Activated CD4-positive, alpha-beta T cell treated with anti-CD3 and anti-CD28 coated beads, Interleukin-2, amount 10 ng/mL, durations not matched to agents 24 days and 14 days (primary cell): ENCODE measurements at regions not wholly inside any gene's neighbourhood (a gene's known extent, or its start where the extent isn't known, plus 50 kb on each side); places are given as distances from the start of the nearest gene placed in this dataset.
"Not testable (repeated sequence)": the region's sequence is repeated elsewhere in the genome, so short reads cannot be mapped to it uniquely, and the experiment has no call there.

Experiments used
- DNase-seq: peaks from one replicate; pipeline ENCODE4 v3.0.0; 2022
- H3K27ac Mint-ChIP-seq: one replicate; pipeline ENCODE4 v1.8.0; 2022; ENCODE audit warnings: mild to moderate bottlenecking, mixed read lengths
- H3K27me3 Mint-ChIP-seq: one replicate; pipeline ENCODE4 v1.8.0; 2022; ENCODE audit warnings: mixed read lengths
- H3K36me3 Mint-ChIP-seq: one replicate; pipeline ENCODE4 v1.8.0; 2022; ENCODE audit warnings: low read depth, mild to moderate bottlenecking, mixed read lengths
- H3K4me1 Mint-ChIP-seq: one replicate; pipeline ENCODE4 v1.8.0; 2021; ENCODE audit warnings: mixed read lengths
- H3K4me3 Mint-ChIP-seq: one replicate; pipeline ENCODE4 v1.8.0; 2022; ENCODE audit warnings: mild to moderate bottlenecking, moderate library complexity, mixed read lengths
- H3K9me3 Mint-ChIP-seq: one replicate; pipeline ENCODE4 v1.8.0; 2021; ENCODE audit warnings: mixed read lengths
- intact Hi-C: fragments of 100-400 bp; cut with micrococcal nuclease; formaldehyde crosslinking; loops from one replicate; pipeline ENCODE4 v1.15.1; 2023

DNA sequence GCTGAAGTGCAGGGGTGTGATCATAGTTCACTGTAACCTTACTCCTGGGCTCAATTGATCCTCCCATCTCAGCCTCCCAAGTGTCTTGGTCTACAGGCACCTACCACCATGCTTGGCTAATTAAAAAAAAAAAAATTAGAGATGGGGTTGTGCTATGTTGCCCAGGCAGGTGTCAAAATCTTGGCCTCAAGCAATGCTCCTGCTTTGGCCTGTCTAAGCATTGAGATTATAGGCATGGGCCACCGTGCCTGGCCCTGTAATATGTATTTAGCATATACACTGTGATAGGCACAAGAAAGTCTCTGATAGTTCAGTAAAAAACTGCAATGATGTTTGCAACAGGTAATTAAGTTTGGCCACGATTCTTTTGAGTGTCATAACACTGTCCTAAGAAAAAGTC, 1658.4 kb downstream of the SPATA31A7 start:
- DNase-seq, H3K4me1 Mint-ChIP-seq, H3K4me3 Mint-ChIP-seq, H3K36me3 Mint-ChIP-seq, H3K27ac Mint-ChIP-seq, intact Hi-C loops, H3K9me3 Mint-ChIP-seq: not testable (repeated sequence)
- H3K27me3 Mint-ChIP-seq: peaks cover 15% of the 10 kb centered on the region

DNA sequence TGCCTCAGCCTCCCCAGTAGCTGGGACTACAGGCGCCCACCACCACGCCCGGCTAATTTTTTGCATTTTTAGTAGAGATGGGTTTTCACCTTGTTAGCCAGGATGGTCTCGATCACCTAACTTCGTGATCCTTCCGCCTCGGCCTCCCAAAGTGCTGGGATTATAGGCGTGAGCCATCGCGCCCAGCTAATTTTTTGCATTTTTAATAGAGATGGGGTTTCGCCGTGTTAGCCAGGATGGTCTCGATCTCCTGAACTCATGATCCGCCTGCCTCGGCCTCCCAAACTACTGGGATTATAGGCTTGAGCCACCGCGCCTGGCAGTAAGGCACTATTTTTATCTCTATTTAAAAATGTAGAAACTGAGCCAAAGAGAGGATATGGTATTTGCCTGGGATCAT, 1660.2 kb downstream of the SPATA31A7 start:
- DNase-seq, H3K27ac Mint-ChIP-seq, intact Hi-C loops, H3K4me1 Mint-ChIP-seq, H3K36me3 Mint-ChIP-seq, H3K4me3 Mint-ChIP-seq, H3K9me3 Mint-ChIP-seq: not testable (repeated sequence)
- peaks cover 17% of the 10 kb centered on the region for H3K27me3 Mint-ChIP-seq

DNA sequence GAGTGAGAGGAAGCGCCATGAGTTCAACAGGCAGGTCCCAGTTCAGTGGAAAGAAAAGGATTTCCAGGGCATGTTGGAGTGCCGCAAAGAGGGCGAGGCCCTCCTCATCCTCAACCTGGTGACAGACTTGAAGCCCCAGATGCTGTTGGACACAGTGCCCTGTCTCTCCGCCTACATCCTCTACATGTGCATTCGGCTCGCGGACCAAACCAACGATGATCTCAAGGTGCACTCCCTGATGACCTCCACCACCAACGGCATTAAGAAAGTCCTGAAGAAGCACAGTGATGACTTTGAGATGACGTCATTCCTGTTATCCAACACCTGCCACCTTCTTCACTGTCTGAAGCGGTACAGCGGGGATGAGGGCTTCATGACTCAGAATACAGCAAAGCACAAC, 1667.4 kb downstream of the SPATA31A7 start:
- peaks cover 15% of the 10 kb centered on the region for H3K27me3 Mint-ChIP-seq
- H3K4me1 Mint-ChIP-seq, H3K36me3 Mint-ChIP-seq, intact Hi-C loops, H3K9me3 Mint-ChIP-seq, DNase-seq, H3K4me3 Mint-ChIP-seq, H3K27ac Mint-ChIP-seq: not testable (repeated sequence)

- H3K27me3 Mint-ChIP-seq: peaks cover 22% of the 10 kb centered on the region
- H3K27ac Mint-ChIP-seq, H3K4me1 Mint-ChIP-seq, H3K9me3 Mint-ChIP-seq, intact Hi-C loops, DNase-seq, H3K4me3 Mint-ChIP-seq, H3K36me3 Mint-ChIP-seq: not testable (repeated sequence)
Observed at GRCh38 chr9:62858240-62858639, 1668.4 kb downstream of the SPATA31A7 start.

DNA sequence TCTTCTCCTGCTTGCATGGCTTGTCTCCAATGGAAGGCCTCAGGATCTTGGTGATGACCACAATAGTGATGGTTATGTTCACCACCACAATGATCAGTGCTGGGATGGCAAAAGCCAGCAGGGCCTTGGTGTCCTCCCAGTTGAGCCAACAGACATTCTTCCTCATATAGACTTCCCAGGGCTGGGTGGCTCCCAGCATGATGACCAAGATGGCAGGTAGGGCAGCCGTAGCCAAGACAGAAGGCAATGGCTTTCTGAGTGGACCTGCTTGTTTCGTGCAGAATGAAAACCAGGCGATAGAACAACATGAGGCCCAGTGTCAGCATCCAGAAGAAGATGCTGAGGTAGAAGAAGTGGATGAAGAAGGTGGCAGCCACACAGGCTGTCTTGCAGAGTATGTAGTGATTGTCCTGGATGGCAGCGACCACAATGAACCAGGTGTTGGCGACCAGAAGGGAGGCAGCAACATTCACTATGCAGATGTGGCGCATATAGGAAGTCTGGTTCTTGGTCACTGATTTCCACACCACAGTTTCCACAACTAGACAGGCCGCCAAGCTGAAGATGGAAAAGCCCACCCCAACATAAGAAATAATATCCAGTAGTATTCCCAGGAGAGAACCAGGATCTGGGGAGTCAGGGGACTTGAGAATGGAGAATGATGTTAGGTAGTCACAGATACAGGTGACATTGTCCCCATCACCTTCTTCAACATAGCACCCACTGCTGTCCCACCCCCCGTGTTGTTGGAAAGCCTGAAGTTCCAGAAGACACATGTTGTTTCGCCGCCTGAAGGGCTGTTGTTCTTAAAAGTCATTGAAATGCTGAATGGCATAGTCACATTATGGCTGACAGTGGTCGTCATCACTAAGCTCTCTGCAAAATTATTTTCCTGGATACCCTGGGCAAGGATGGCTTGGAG, 1671.4 kb downstream of the SPATA31A7 start:
- intact Hi-C loops, H3K9me3 Mint-ChIP-seq, H3K27ac Mint-ChIP-seq, H3K36me3 Mint-ChIP-seq, H3K4me1 Mint-ChIP-seq, DNase-seq, H3K4me3 Mint-ChIP-seq: not testable (repeated sequence)
- H3K27me3 Mint-ChIP-seq: peaks cover 41% of the 10 kb centered on the region

GRCh38 chr9:62862180-62862579, 1672.3 kb downstream of the SPATA31A7 start:
- peaks cover 48% of the 10 kb centered on the region for H3K27me3 Mint-ChIP-seq

GRCh38 chr9:62863319-62863718, 1673.5 kb downstream of the SPATA31A7 start:
- intact Hi-C loops, H3K4me1 Mint-ChIP-seq, H3K9me3 Mint-ChIP-seq, H3K27ac Mint-ChIP-seq, DNase-seq, H3K36me3 Mint-ChIP-seq, H3K4me3 Mint-ChIP-seq: not testable (repeated sequence)
- H3K27me3 Mint-ChIP-seq: peaks cover 51% of the 10 kb centered on the region

More at GRCh38 chr9:62862180-62862579, 1672.3 kb downstream of the SPATA31A7 start:
- intact Hi-C loops, DNase-seq, H3K9me3 Mint-ChIP-seq, H3K4me3 Mint-ChIP-seq, H3K36me3 Mint-ChIP-seq, H3K4me1 Mint-ChIP-seq, H3K27ac Mint-ChIP-seq: not testable (repeated sequence)

- peaks cover 53% of the 10 kb centered on the region for H3K27me3 Mint-ChIP-seq
- H3K4me1 Mint-ChIP-seq, H3K36me3 Mint-ChIP-seq, intact Hi-C loops, DNase-seq, H3K4me3 Mint-ChIP-seq, H3K9me3 Mint-ChIP-seq, H3K27ac Mint-ChIP-seq: not testable (repeated sequence)
Observed at GRCh38 chr9:62863867-62864266, 1674.0 kb downstream of the SPATA31A7 start.

DNA sequence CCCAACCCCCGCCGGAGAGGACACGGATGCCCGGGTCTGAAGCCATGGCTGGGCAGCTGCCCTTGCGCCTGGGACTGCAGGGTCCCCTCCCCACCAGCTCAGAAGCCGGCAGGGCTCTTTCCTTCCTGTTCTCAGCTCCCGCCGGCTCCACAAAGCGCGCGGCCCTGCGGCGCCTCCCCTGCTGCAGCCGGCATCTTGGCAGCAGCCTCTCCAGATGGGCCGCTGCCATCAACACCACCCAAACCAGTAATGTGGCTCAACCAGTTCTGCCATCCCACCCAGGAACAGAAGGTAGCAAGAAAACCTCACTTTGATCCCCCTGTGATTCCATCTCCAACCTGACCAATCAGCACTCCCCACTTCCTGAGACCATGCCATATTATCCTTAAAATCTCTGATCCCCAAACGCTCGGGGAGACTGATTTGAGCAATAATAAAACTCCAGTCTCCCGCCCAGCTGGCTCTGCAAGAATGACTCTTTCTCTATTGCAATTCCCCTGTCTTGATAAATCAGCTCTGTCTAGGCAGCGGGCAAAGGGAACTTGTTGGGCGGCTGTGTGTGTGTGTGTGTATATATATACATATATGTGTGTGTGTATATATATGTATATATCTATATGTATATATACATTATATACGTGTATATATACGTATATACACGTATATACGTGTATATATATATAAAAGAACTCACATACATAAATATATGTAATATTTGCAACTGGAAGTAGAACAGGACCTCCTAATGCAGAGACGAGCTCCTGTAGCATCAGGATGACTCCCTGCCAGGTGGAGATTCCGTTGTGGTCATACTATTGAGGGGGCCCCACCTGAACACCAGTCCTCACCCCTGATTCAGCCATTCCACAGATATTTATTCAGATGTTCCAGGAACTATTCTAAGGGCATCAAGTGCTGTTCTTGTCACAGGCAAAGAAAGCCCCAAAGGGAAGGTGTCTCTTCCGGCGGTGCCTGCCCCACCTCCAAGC, 1674.9 kb downstream of the SPATA31A7 start:
- H3K9me3 Mint-ChIP-seq, H3K4me1 Mint-ChIP-seq, H3K27ac Mint-ChIP-seq, intact Hi-C loops, H3K36me3 Mint-ChIP-seq: not testable (repeated sequence)
- peaks cover 55% of the 10 kb centered on the region for H3K27me3 Mint-ChIP-seq
- peak; percentile 65 for DNase-seq
- peak overlapping the region; percentile 10 for H3K4me3 Mint-ChIP-seq

DNA sequence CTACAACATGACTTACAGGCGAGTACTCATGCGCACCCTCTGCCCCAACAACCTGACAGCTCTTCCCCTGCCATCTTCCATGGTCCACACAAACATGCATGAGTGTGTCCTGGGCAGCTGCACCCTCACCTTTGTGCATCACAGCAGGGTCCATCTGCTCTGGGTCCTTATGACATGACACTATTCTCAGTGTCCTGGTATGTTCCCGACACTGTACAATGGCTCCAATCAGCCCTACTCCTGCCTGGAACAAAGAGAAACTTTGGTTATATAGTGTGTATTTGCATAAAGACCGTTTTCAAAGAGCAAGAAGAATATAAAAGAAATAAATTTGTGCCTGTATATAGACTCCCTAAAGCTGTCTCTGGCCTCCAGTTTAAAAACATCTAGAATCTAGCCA, 1679.2 kb downstream of the SPATA31A7 start:
- intact Hi-C loops, H3K4me1 Mint-ChIP-seq, H3K36me3 Mint-ChIP-seq, H3K4me3 Mint-ChIP-seq, H3K27ac Mint-ChIP-seq, H3K9me3 Mint-ChIP-seq, DNase-seq: not testable (repeated sequence)
- peaks cover 55% of the 10 kb centered on the region for H3K27me3 Mint-ChIP-seq

DNA sequence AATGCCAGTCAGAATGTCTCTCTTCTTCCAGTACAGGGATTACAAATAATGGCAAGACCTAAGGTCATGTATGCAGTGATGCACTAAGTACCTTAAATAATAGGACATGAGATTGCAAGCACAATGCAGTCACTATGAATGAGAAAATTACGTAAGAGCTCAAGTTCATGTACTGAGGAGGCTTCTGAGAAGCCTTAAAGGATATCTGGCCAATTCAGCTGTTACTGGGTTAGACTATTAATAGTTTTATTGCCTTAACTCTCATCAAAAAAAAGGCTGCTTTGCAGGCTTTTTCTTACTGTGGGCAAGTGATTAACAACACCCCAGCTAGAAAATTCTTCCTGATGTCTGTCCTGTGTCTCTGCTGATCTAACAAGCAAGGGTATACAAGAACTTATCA, 1681.9 kb downstream of the SPATA31A7 start:
- H3K9me3 Mint-ChIP-seq, intact Hi-C loops, H3K4me3 Mint-ChIP-seq, H3K4me1 Mint-ChIP-seq, H3K27ac Mint-ChIP-seq, DNase-seq, H3K36me3 Mint-ChIP-seq: not testable (repeated sequence)
- H3K27me3 Mint-ChIP-seq: peaks cover 40% of the 10 kb centered on the region

GRCh38 chr9:62874213-62874612, 1684.4 kb downstream of the SPATA31A7 start:
- peaks cover 35% of the 10 kb centered on the region for H3K27me3 Mint-ChIP-seq
- intact Hi-C loops, H3K4me1 Mint-ChIP-seq: not testable (repeated sequence)

GRCh38 chr9:62874745-62875599, 1685.1 kb downstream of the SPATA31A7 start:
- H3K4me3 Mint-ChIP-seq, H3K9me3 Mint-ChIP-seq, H3K36me3 Mint-ChIP-seq, H3K27ac Mint-ChIP-seq, H3K4me1 Mint-ChIP-seq, intact Hi-C loops, DNase-seq: not testable (repeated sequence)
- H3K27me3 Mint-ChIP-seq: peaks cover 38% of the 10 kb centered on the region

More at GRCh38 chr9:62874213-62874612, 1684.4 kb downstream of the SPATA31A7 start:
- not testable (repeated sequence) for H3K4me3 Mint-ChIP-seq, H3K27ac Mint-ChIP-seq, H3K9me3 Mint-ChIP-seq, H3K36me3 Mint-ChIP-seq
- peak; percentile 53 for DNase-seq
